A172 (cell line): ENCODE measurements at regions not wholly inside any gene's neighbourhood (a gene's known extent, or its start where the extent isn't known, plus 50 kb on each side); places are given as distances from the start of the nearest gene placed in this dataset.
"Not testable (repeated sequence)": the region's sequence is repeated elsewhere in the genome, so short reads cannot be mapped to it uniquely, and the experiment has no call there.

Experiments
- DNase-seq: peaks from one replicate; pipeline ENCODE4 v3.0.0-alpha.2; 2015; ENCODE audit warnings: low spot score

DNA sequence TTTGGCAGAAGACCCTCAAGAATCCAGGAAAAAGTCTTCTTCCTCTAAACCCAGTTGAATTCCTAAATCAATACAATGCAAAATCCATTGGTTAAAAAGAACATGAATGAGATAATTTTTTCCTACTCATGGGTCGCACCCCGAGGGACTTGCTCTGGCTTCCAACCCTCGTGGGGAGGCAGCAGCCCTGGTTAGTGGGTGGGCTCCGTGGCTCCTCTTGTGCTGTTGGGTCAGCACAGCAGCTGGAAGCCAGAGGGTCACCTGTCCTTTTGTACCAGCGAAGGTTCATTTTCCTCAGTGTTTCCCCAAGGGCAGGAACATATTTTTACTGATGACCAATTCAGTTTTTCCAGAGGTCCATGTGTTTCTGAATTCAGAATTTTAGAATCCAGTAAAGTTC lies 120.6 kb upstream of the S1PR3 start:
- DNase-seq: no peak

DNA sequence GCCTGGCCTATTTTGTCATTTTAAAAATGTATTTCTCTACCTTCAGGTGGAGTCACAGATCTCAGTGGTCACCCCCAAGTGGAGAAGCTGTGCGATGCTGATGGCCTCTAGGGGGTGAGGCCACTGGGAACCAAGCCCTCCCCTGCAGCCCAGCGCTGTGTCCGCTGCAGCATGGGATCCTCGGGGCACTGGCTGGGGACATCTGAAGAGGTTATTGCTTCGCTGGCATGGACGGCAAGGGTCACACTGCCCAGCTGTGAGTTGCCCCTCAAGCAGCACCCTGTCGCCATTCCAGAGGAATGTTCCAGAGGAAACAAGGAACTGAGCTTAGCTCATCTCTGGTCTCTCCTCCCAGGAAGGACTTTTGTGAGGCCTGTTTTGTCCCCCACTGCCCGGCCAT lies 119.6 kb upstream of the S1PR3 start:
- DNase-seq: no peak

DNA sequence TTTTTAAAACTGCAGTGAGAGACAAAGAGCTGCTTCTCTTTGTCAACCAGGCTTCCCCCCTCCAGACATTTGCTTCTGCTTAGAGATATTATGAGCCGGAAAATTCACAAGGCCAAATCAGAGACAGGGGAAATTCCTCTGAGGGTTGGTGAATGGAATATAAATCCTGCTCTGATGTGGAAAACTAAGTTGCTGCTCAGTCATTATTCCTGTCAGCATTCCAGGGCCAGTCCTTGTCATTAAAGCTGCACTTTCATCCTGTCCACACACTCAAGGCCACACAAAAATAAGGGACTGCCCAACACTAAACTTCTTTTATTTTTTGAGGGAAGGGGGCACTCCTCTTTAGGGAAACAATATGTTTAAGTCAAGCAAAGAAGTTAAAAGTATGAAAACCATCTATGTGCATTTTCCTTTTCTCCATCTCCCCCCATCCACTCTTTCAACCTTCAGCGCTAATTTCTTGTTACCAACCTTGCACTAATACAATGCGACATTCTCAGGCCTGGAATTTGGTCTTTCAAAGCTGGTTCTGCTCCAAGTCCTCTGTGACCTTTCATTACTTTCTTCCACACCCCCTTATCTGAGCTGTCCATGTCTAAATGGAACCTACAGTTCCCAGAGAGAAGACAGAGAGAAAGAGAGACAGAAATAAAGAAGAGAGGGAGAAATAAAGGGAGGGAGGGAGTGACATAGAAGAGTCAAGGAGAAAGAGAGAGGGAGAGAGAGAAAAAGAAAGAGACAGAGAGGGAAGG lies 118.9 kb upstream of the S1PR3 start:
- DNase-seq: no peak

DNA sequence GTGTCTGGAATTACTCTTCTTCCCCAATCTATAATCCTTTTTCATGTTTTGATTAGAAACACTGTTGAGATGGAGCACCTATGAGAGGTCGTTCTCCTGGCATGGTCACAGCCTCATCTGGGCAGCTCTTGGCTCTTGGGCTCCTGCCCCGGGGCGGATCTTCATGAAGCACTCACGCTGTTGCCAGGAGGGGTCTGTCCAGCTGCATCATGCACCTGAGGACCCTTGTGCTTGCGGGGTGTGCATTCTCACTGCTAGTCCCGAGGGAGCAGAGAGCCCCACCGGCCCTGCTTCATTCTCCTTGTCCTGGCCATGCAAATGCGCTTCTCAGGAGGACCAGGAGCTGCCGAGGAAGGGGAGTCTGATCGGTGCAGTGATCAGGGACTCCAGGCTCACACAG lies 117.6 kb upstream of the S1PR3 start:
- no peak for DNase-seq

DNA sequence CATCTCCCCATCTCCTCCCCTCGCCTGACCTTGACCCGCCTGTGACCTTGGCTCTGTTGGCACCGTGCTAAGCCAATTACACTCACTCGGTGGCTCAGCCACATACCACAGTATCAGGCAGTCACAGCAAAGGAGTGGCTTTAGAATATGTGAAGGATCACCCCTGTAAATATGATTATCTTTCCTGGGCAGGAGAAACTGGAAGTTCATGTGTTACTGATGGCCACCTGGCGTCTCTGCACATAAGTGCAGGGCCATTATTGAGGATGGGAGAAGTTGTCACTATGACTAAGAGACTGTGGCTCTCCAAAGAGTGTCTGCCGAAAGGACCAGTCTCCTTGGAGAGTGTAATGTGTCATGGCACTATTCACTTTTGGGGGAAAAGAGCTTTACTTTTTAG lies 116.9 kb upstream of the S1PR3 start:
- DNase-seq: peak; percentile 16

DNA sequence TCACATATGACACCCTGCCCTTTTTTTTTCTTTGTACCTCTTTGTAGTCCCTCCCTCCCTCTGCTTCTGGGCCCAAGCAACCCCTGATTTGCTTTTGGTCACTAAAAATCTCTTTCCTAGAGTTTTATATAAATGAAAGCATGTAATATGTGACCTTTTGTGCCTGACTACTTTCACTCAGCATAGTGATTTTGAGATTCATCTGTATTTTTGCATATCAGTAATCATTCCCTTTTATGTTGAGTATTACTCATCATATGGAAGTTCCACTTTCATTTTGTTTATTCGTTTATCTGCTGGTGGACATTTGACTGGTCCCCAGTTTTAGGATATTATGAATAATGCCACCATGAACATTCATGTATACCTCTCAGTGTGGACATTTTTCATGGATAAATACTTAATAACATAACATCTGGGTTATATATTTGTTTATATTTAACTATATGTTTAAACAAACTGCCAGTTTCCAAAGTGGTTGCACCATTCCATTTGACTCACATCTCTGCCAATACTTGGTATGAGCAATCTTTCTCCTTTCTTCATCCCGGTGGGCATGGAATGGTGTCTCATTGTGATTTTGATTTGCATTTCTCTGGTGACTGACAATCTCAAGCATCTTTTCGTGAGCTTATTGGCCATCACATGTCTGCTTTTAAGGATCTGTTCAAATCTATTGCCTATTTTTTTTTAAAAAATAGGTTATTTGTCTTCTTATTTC lies 115.7 kb upstream of the S1PR3 start:
- no peak for DNase-seq

DNA sequence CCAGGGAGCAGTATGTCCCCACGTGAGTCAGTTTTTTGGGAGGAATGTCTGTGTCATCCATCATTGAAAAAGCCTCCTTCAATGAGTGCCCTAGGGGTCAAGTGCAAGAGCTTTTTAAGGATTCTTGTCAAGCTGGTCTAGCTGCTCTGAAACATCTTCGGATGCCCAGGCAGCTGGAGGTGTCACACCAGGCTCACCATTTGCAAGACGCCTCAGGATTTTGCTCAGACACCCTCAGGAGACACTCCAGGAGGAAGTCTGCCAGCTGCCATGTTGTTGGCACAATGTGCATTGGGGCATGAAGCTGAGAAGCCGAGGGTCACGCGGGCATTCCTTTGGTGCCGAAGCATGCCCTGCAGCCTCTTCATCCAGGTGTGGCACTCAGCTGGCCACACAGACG lies 111.1 kb upstream of the S1PR3 start:
- no peak for DNase-seq

DNA sequence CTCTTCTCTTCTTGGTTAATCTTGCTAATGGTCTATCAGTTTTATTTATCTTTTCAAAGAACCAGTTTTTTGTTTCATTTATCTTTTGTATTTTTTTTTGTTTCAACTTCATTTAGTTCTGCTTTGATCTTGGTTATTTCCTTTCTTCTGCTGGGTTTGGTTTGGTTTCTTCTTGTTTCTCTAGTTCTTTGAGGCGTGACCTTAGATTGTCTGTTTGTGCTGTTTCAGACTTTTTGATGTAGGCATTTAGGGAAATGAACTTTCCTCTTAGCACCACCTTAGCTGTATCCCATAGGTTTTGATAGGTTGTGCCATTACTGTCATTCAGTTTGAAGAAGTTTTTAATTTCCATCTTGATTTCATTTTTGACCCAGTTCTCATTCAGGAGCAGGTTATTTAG lies 107.0 kb upstream of the S1PR3 start:
- DNase-seq: not testable (repeated sequence)

DNA sequence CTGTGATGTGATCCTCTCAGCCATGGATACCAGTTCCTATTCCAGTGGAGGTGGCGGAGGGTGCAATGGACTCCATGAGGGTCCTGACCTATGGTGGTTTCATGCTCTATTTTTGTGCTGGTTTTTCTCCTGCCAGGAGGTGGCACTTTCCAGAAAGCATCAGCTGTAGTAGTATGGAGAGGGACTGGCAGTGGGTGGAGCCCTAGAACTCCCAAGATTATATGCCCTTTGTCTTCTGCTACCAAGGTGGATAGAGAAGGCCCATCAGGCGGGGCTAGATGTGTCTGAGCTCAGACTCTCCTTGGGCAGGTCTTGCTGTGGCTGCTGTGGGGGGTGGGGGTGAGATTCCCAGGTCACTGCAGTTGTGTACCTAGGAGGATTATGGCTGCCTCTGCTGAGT lies 104.5 kb upstream of the S1PR3 start:
- not testable (repeated sequence) for DNase-seq

DNA sequence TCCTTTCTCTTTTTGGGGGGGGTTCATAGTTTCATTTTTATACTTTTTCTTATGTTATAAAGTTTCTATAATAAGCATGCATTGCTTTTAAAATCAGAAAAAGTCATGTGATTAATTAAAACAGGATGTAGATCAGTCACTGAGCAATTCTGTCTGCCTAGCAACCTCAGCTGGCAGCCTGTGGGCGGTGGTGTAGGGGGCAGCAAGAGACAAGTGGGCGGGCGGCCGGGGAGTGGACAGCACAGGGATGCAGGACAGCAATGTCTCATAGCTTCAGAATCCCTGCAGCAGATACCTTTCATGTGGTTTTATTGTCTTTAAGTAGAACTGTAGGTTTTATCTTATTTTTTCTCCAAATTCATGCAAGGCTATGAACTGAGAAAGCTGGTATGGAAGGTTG lies 101.9 kb upstream of the S1PR3 start:
- no peak for DNase-seq

DNA sequence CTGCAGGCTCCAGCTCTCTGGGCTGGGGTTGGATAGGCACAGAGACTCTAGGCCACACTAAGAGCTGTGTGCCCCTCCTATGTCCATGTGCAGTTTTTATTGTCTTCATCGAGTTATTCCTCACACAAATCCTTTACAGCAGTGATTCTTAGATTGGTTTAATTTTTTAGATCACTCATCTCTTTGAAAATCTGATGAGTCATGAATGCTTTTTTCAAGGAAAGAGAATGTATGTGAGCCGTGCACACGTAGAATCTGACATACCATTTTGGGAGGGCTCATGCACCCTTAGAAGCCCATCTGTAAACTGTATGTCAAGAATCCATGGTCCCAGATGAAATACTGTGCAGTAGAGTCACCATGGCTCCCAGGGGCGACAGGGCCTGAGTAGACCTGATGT lies 100.7 kb upstream of the S1PR3 start:
- DNase-seq: no peak

DNA sequence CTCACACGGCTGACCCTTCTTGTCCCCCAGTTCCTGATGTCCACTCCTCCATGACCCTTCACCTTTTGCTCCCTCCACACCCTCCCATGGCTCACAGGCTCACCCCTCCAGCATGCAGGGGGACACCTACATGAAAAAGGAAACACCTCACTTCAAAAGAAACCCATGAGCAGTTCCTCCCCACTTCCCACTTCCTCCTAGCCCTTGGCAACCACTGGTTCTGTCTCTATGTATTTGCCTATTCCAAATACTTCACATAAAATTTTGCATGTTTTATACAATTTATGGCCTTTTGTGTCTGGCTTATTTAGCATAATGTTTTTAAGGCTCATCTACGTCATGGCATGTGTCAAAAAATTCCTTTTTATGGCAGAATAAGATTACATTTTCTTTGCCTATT lies 100.2 kb upstream of the S1PR3 start:
- DNase-seq: no peak

DNA sequence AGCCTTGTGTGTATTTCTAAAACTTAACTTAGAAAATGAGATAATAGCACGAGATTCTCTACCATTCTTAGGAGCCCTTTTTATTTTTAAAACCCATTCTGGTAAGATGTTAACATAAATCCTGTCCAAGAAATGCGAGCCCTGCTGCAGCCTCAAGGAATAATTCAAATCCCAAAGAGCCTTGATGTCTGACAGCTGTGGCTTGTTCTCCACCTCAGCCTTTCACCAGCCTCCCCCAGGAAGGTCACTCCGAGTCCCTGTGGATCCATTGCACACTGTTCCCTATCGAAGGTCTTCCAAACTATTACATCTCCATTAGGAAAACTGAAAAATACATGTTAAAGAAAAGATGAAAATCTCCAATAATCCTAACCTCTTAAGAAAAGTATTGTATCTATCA lies 98.5 kb upstream of the S1PR3 start:
- DNase-seq: no peak

DNA sequence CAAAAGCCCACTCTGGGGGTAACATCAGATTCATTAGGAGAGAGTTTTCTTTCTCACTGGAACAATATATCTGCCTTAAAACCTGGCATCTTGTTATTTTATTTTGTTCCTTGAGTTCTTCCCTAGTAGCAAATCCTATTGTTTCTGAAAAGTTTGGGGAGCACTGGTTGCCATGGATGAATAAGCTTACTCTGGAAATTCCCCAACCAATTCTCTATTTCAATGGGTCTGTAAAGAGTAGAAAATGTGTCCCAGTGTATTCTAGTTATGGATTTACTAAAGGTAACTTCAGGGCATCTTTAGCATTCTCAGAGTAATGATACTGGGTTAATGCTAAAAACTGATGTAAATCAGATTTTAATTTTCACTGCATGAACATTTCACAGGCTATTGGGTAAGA lies 94.2 kb upstream of the S1PR3 start:
- no peak for DNase-seq

DNA sequence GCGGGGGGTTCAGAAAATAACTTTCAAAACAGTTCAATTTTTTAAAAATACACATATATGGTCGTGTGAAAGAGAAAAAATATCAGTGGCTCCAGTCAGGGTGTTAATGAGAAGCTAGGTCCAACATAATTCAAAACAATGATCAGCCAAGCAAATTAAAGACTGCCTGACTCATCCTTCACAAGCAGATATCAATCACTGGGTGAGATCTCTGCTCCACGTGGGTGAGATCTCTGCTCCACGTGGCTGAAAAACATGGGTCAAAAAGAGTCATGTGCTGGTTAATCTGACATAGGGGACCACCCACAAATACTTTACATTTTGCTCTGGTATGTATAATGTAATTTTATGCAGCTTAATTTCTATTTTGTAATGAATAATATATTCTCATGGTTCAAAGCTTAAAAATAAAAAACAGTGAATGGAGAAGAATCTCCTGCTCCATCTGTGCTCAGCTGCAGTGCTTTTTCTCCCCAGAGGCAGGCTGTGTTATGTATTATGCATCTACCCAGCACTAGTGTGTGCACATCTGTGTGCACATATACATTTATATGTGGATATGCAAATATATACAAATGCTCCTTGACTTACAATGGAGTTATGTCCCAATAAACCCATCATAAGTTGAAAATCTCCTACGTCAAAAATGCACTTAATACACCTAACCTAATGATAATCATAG lies 93.1 kb upstream of the S1PR3 start:
- no peak for DNase-seq

DNA sequence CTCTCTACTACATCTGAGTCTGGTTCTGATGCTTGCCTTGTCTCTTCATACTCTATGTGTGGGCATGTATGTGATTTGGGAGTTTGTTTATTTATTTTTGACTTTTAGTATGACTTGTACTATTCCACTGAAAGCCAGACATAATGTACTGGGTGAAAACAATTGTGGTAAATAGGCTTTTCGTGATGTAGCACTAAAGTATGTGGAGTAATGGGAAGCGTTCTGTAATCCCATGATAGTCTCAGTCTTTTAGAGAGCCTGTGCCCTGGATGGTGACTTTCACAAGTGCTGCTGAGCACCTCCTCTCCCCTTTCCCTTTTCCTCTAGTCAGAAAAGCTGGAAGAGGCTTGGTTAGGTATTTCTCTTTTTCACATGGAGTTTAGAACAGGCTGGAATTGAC lies 85.8 kb upstream of the S1PR3 start:
- no peak for DNase-seq

DNA sequence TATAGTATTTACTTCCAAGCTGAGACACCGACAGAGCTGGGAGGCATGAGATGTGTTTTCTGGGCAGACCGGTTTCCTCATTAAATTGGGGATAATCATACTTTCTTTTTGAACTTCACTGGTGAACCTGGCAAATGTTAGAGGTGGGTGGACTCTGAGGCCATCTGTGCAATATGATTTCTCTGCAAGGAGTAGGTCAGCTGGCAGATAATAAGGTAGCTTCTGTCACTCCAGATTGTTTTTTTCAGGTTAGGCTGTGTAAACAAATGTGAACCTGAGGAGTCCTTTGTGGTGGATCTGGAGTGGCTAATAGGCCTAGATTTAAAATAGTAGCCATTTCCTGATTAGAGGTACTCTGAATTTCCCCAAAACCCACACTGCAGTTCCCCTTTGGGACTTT lies 75.4 kb upstream of the S1PR3 start:
- DNase-seq: no peak

DNA sequence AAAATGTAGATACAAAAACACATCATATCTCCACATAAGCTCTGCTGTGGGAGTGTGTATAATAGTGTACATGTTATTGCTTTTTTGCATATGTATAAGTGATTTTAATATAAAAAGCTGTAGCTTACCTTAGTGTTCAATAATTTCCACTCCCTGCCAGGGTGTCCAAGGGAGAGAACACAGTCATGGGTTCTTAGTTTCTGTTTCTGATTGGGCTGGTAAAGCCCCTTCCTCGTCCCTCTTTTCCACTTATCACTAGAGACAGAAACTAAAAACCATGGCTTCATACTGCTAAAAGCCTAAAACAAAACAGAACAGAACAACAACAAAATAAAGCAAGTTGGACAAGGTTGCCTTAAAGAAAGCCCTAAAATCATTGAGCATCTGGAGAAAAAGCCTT lies 74.4 kb upstream of the S1PR3 start:
- no peak for DNase-seq

DNA sequence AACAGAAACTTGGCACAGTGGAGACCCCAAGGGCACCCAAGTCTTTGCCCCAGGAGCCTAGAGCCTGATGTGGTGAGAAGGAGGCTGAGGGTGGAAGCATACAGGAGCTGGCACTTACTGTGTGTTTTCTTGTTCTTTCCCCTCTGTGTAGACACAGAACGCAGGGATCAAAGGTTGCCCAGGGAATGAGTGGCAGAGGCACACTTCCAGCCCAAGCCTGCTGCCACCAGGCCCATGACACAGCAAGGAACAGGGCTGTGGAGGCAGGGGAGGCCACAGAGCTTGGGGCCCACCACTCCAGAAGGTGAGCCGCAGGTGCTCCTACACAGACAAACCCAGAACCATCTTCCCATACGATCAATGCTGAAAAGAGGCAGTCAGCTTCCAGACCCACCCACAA lies 73.9 kb upstream of the S1PR3 start:
- no peak for DNase-seq

DNA sequence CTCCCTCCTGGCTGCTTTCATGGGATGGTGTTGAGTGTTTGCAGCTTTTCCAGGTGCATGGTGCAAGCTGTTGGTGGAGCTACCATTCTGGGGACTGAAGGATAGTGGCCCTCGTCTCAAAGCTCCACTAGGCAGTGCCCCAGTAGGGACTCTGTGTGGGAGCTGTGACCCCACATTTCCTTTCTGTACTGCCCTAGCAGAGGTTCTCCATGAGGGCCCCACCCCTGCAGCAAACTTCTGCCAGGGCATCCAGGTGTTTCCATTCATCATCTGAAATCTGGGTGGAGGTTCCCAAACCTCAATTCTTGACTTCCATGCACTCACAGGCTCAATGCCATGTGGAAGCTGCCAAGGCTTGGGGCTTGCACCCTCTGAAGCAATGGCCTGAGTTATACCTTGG lies 72.7 kb upstream of the S1PR3 start:
- DNase-seq: not testable (repeated sequence)

DNA sequence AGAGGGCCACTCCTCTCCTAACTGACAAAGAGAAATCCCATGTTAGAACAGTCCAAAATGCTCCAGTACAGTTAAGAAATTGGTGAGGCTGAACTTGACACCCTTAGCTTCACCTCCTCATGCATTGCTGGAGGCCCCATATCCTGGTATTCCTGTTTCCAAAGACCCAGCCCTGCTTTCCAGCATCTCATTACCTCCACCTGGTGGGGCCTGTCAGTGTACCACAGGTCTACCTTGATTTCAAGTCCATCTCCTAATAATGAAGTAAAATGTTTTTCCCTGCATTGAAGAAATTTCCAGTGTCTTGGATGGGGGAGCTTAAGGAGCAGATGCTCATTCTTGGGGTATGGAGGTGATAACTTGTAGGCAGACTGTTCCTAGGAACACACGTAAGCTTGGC lies 70.6 kb upstream of the S1PR3 start:
- DNase-seq: no peak

DNA sequence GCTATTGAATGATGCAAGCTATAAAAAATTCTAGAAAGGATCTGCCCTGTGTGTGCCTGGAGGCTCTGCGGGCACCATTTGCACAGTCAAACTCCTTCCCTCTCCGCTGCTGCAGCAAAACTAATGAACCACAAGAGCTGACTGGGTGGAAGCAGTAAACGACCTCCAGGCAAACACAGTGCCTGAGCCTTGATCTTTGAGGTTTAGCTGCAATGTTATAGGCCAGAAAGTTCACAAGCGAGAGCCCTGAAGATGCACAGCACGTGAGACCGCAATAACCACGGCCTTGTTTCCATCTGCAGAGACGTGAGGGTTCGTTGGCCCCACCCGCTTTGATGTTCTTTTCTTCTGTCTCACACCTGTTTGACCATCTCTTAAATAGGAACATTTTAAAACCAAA lies 69.2 kb upstream of the S1PR3 start:
- no peak for DNase-seq

DNA sequence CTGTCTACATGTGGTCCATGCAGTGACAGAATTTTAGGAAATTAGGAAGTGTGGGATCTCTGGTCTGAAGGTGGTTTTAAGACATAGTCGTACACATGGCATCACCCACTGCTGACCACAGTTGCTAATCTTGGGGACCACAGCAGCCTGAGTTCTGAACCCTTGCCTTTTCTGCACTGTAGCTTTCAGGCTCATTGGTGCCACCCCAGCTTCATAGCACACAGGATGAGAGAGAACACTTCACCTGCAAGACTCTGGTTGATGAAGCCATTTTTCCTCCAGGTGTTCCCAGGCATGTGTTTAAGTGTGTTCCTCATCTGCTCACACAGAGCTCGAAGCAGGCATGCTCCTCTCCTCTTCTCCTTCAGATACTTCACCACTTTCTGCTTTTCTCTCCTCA lies 68.2 kb upstream of the S1PR3 start:
- DNase-seq: no peak
